GM20000 (cell line): ENCODE measurements at regions not wholly inside any gene's neighbourhood (a gene's known extent, or its start where the extent isn't known, plus 50 kb on each side); places are given as distances from the start of the nearest gene placed in this dataset.

Experiments used
- DNase-seq: peaks from one replicate; pipeline ENCODE4 v3.0.0; 2012; ENCODE audit warnings: low spot score
- TF ChIP-seq, protein P1 (sequence below): IDR thresholded peaks from 2 replicates; pipeline ENCODE4 v1.5.1; 2012; ENCODE audit warnings: mild to moderate bottlenecking, control low read depth; ENCODE audit errors: extremely low read depth, missing control alignments

DNA sequence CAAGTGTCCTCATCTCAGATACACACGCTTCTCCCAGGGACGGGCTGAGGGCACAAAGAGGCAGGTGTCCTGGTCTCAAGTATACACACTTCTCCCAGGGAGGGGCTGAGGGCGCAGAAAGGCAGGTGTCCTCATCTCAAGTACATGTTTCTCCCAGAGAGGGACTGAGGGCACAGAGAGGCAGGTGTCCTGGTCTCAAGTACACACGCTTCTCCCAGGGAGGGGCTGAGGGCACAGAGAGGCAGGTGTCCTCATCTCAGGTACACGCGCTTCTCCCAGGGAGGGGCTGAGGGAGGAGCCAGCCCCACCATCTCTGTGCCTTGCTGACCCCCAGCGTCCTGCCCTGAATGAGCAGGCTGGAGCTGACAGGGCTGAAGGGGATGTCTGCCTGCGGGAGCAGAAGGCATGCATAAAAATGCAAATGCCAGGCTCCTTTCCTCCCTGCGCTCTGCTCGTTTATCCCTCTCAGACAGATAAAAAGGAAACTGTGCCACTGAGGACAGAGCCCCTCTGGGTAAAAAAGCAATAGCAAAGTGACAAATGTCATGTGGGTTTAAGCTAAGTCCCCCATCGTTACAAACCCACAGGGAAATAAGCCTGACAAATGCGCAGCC is 96.1 kb upstream of the UQCRFS1 start:
- TF ChIP-seq, protein P1, sequence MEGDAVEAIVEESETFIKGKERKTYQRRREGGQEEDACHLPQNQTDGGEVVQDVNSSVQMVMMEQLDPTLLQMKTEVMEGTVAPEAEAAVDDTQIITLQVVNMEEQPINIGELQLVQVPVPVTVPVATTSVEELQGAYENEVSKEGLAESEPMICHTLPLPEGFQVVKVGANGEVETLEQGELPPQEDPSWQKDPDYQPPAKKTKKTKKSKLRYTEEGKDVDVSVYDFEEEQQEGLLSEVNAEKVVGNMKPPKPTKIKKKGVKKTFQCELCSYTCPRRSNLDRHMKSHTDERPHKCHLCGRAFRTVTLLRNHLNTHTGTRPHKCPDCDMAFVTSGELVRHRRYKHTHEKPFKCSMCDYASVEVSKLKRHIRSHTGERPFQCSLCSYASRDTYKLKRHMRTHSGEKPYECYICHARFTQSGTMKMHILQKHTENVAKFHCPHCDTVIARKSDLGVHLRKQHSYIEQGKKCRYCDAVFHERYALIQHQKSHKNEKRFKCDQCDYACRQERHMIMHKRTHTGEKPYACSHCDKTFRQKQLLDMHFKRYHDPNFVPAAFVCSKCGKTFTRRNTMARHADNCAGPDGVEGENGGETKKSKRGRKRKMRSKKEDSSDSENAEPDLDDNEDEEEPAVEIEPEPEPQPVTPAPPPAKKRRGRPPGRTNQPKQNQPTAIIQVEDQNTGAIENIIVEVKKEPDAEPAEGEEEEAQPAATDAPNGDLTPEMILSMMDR: no peak
- DNase-seq: no peak

DNA sequence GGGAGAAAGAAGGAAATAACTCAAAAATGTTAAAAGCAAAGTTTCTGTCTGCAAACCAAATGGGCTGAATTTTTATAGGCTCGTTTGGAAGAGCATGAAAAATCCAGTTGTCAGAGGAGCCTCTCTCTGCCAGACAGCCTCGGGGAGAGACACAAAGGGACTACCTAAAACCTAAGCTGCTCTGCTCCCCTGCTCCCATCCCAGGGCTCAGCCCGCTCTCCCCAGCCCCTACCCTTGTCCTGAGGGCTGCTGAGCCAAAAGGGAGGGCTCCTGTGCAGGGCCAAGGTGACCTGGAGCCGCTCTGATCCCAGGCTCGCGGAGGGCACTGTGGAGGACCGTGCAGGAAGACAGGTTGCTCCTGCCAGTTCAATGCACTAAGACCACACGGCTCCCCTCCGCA is 96.7 kb upstream of the UQCRFS1 start:
- DNase-seq: no peak
- TF ChIP-seq, protein P1: no peak

DNA sequence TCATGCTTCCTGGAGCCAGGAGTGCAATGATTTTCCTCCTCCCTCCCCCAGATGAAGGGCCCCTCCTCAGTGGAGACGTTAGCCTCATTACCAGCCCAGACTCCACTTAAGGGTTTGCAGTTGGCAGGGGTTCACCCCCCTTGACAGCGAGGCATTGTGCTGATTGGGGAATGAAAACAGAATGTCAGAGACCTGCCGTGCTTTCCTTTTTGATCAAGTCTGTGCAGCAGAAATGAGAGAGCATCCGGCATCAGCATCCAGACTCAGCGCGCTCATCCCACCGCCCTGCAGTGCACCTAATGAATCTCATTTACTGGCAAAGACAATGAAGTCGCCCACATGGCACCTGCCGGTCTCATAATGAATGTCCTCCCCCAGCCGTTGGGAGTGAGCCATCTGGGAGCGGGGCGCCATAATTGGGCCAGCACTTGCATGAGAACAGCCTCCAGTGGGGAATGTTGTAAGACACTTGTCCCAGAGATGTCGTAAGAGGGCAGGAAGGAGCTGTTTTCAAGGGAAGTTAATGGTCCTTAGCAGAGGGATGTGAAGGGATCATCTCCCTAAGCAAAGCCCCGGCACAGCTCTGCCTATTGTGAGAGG is 98.3 kb upstream of the UQCRFS1 start:
- TF ChIP-seq, protein P1: no peak
- DNase-seq: no peak

DNA sequence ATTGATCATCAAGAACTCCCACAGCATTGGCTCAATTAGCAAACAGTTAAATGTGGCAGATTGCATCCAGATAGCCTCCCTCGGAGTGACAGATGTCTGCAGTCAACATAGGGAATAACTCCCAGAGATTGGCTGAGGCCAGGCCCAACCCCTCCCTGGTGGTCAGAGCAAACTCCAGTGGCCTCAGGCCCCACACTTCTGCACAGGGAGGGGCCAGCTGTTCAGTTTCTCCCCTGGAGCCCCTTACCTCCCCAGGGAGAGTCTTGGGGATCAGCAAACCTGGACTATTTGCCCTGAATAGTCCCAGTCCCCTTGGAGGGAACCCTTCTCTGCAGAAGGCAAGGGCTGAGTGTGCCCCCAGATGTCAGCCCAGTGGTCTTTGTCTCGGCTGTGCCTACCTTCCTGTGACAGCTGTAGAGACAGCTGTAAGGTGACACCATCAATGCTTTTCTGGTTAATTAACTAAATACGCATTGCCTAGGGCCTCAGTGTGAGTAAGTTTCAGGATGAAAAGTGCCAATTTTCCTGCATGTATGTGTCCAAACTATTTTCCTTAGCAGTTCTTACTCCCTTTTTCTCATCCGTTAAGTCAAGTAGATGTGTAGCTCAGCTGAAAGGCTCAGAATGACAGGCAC is 102.7 kb upstream of the UQCRFS1 start:
- TF ChIP-seq, protein P1: no peak

DNA sequence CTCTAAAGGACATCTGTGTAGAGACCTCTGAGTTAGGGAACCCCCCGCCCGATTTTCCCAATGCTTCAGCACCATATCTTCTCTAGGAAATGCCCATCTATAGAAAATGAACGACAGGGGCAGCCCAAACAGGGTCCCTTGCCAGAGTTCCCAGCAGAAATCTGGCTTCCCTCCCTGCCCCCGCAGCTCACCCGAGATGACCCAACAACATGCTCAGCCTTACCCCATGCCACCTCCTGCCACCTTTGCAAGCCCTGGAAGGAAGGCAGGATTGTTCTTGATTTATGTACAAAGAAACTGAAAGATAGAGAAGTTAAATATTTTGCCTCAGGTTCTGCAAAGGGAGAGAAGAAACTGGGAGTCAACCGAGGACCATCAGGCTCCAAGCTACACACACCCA is 105.6 kb upstream of the UQCRFS1 start:
- TF ChIP-seq, protein P1: no peak
- DNase-seq: no peak

More for the DNA sequence above, 102.7 kb upstream of the UQCRFS1 start:
- DNase-seq: no peak

DNA sequence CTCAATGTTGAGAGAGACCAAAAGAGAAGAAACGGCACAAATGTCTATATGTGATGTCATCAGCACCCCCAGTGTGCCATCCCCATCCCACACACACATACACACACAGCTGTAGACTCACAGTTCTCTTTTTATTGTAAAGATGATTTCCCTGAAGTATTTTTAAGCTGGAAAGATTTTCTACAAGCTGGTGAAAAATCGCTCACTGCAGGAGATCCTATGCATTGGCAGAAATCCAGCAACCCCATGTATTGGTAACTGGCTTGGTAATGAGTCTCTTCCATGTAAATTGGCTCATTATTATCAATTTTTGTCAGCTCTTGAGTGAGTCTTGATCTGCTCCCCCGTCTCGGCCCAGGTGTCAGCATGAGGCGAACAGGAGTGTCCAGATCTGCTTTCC is 107.1 kb upstream of the UQCRFS1 start:
- DNase-seq: no peak
- TF ChIP-seq, protein P1: no peak

DNA sequence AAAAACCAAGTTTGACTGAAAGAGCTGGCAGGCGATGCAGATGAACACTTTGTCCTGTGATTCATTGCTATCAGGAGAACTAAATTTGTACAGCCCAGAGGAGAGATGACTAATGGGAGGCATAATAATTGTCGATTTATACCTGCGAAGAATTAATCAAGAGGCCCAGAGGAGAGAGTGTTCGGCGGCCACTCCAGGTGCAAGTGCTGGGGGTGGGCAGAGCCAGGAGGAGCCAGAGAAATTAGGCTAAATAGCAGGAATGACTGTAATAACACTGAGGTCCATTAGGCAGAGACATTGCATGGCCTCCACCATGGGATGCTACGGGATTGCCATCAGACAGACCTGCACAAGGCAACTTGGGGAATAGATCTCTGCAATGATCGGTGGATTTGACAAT is 107.7 kb upstream of the UQCRFS1 start:
- TF ChIP-seq, protein P1: no peak
- no peak for DNase-seq
